Head of caudate nucleus (tissue), 42 donors: ENCODE measurements at regions not wholly inside any gene's neighbourhood (a gene's known extent, or its start where the extent isn't known, plus 50 kb on each side); places are given as distances from the start of the nearest gene placed in this dataset.

Experiments used
- DNase-seq, 42 donors: peaks; one replicate each; pipeline versions ENCODE4 v3.0.0 to v3.0.0-alpha.2; 2020 to 2021; ENCODE audit warnings: mixed read lengths in 7 of 42
- intact Hi-C: fragments of 100-400 bp; cut with DNase I; formaldehyde crosslinking; loops from one replicate; pipeline ENCODE4 v1.15.0; 2022

- intact Hi-C loops = no loop called here
- DNase-seq = no peak
Measured at GRCh38 chr10:3723766-3724165, 61.2 kb downstream of the KLF6 start.

- intact Hi-C loops = no loop called here
- DNase-seq = peak in 36 of 42 donors; percentile 4 to 77 (median 38)
Measured at GRCh38 chr10:3720228-3721019, 64.6 kb downstream of the KLF6 start.

- no peak for DNase-seq
- intact Hi-C loops = no loop called here
Measured at GRCh38 chr10:3719024-3719843, 65.8 kb downstream of the KLF6 start.

- intact Hi-C loops = no loop called here
- no peak for DNase-seq
Measured at GRCh38 chr10:3716093-3716492, 68.9 kb downstream of the KLF6 start.

- intact Hi-C loops = no loop called here
- DNase-seq = no peak
Measured at GRCh38 chr10:3714967-3715366, 70.0 kb downstream of the KLF6 start.

GRCh38 chr10:3714531-3714930 lies 70.5 kb downstream of the KLF6 start:
- DNase-seq = no peak
- intact Hi-C loops = no loop called here

- no peak for DNase-seq
- intact Hi-C loops = no loop called here
Measured at GRCh38 chr10:3712707-3713106, 72.3 kb downstream of the KLF6 start.

GRCh38 chr10:3711918-3712317 lies 73.1 kb downstream of the KLF6 start:
- intact Hi-C loops = no loop called here
- no peak for DNase-seq

GRCh38 chr10:3710764-3711163 lies 74.2 kb downstream of the KLF6 start:
- no peak for DNase-seq
- intact Hi-C loops = no loop called here

- intact Hi-C loops = no loop called here
- no peak for DNase-seq
Measured at GRCh38 chr10:3709456-3710060, 75.5 kb downstream of the KLF6 start.

GRCh38 chr10:3708852-3709251 lies 76.2 kb downstream of the KLF6 start:
- intact Hi-C loops = no loop called here
- no peak for DNase-seq

- intact Hi-C loops = no loop called here
- no peak for DNase-seq
Measured at GRCh38 chr10:3704565-3705325, 80.3 kb downstream of the KLF6 start.

- no peak for DNase-seq
- intact Hi-C loops = no loop called here
Measured at GRCh38 chr10:3702569-3702968, 82.4 kb downstream of the KLF6 start.

- intact Hi-C loops = no loop called here
- no peak for DNase-seq
Measured at GRCh38 chr10:3702056-3702546, 82.9 kb downstream of the KLF6 start.

GRCh38 chr10:3701491-3701890 lies 83.5 kb downstream of the KLF6 start:
- DNase-seq = no peak
- intact Hi-C loops = no loop called here

- no peak for DNase-seq
- intact Hi-C loops = no loop called here
Measured at GRCh38 chr10:3700531-3701076, 84.4 kb downstream of the KLF6 start.

- DNase-seq = no peak
- intact Hi-C loops = no loop called here
Measured at GRCh38 chr10:3699916-3700315, 85.1 kb downstream of the KLF6 start.

GRCh38 chr10:3698312-3698711 lies 86.7 kb downstream of the KLF6 start:
- DNase-seq = no peak
- intact Hi-C loops = no loop called here

GRCh38 chr10:3693698-3694080 lies 91.3 kb downstream of the KLF6 start:
- intact Hi-C loops = no loop called here

More at GRCh38 chr10:3693698-3694080, 91.3 kb downstream of the KLF6 start:
- DNase-seq = no peak
